ENCODE measurements at regions not wholly inside any gene's neighbourhood (a gene's known extent, or its start where the extent isn't known, plus 50 kb on each side); places are given as distances from the start of the nearest gene placed in this dataset.
"Not testable (repeated sequence)": the region's sequence is repeated elsewhere in the genome, so short reads cannot be mapped to it uniquely, and the experiment has no call there.

- DNase-seq: no peak
Measured at GRCh38 chr2:137892739-137893138, 71.5 kb upstream of the HNMT start.

- DNase-seq: no peak
Measured at GRCh38 chr2:137893145-137893544, 71.1 kb upstream of the HNMT start.

DNA sequence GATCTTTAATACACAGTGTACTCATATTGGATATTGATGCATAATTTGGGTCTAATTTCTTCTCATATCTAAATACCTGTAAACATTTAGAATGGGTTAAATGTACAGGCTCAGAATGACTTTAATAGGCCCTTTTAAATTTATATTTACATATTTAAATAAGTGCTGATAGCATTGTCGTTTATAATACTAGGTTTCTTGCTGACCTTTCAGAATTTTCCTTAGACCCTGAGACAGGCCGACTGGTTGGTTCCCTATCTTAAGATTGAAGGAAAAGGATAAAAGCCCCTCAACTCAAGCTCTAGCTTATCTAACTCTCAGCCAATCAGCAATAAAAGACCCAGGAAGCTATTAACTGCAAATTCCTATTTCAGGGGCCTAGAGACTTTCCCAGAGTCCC is 67.8 kb upstream of the HNMT start:
- DNase-seq: no peak

DNA sequence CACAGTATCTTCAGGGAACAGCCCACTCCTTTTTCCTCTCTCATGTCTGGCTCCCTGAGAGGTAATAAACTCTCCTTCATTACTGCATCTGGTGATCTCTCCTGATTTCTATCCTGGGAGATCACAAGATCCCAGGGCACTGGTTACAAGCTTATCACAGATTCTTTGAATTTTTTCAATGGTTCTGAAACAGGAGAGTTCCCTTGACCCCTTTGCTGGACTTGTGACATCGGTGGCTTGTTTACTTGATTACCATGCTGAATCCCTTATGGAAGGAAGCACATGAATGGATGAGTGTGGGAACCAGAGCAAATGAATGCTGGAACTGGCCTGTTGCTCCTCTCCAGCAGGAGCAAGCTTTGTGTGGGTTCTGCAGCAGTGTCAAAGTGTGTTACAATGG is 67.2 kb upstream of the HNMT start:
- DNase-seq: no peak

DNA sequence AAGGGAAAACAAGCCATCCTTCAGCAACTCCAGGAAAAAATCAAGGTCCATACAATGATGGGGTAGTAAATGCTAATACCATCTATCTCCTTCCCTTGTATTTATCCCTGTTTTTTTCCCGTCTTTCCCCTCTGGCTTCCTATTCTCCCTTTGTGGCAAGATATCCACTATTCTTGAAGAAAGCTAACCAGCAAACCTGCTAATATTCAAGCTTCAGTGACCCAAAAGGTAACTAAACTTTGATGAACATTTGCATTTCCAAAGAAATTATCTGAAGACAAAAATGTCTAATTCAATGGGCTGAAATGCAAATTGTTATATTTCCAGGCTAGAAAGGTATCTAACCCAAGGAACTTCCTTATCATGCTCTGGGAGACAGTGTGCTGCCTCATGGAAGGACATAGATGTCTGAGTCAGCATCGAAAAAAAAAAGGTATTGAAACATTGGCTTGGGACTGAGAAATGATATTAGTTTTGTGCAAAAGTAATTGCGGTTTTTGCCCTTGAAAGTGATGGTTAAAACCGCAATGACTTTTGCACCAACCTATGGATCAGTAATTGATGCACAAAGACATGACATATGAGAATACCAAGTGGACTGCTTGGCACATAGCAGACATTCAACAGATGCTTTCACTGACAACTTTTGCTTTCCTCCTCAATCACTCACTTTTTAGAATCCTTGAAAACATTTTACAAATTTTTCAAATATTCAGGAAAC is 63.7 kb upstream of the HNMT start:
- no peak for DNase-seq

- no peak for DNase-seq
Measured at GRCh38 chr2:137910641-137911040, 53.6 kb upstream of the HNMT start.

DNA sequence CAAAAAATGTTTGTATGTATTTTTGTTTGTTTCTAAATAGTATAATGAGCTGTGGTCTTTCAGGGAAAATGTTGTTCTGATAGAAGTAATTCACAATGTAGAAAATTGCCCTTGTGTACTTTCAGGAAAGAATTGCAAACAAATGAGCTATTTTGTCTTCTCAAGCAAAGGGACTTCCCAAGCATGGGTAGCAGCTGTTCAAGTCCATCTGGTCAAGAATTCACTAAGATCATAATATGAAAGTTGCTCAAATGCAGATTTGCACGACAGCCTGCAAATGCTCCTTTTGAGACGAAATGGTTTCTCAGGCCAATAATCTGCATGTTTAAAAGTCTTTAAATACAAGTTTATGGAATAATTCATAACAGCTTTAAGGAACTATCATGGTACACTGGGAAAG is 51.9 kb upstream of the HNMT start:
- no peak for DNase-seq

DNA sequence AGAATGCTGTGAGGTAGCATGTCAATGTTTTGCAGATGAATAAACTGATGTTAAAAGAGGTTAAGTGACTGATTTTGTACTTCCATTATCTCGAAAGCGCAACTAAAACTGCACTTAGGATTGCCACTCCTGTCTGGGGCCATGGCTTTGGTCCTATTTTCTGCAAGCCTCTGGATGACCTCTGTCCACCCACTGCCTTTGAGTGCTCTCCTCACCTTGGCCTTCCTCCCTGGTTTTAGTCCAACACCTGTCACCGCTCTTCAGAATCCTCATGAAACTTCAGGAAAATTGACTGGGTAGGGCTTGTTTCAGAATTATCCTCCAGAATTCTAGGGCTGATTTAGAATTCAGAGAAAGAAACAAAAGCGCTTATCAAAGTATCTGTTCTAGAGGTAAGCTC is 51.1 kb upstream of the HNMT start:
- DNase-seq: no peak

- not testable (repeated sequence) for DNase-seq
Measured at GRCh38 chr2:137913648-137914047, 50.6 kb upstream of the HNMT start.
